Mammary epithelial cell (primary cell): ENCODE measurements at regions not wholly inside any gene's neighbourhood (a gene's known extent, or its start where the extent isn't known, plus 50 kb on each side); places are given as distances from the start of the nearest gene placed in this dataset.

Source experiments
- EZH2 ChIP-seq: IDR thresholded peaks from 2 replicates; pipeline ENCODE4 v1.6.1; 2012; ENCODE audit warnings: low read length, inconsistent platforms, borderline replicate concordance
- TF ChIP-seq, protein P1 (sequence below), 2 donors: IDR thresholded peaks in 1 of 2; conservative IDR thresholded peaks in 1 of 2; 2 replicates each; pipeline ENCODE4 v1.5.1; 2011 to 2012; ENCODE audit warnings: inconsistent platforms in 2 of 2, low read length in 2 of 2, mild to moderate bottlenecking in 2 of 2, control low read depth in 1 of 2, low read depth in 1 of 2; ENCODE audit not compliant: insufficient read depth in 1 of 2; ENCODE audit errors: extremely low read depth in 1 of 2

DNA sequence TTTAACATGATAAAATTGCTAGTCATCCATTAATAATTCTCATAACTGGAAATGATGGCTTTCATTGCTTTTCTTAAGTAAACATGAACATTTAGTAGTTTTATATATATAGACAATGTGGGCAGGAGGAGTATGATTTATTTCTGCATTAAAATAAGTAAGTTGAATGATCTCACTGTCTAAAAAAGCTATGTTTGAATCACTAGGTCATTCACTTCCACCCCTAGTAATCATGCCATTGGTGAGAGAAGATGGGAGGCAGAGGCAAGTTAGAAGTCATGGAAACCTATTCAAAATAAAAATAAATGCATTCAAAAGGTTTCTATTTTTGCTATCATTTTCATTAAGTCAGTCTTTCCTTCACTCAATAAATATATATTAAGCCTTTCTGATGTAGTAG is 226.4 kb downstream of the DUSP10 start:
- TF ChIP-seq, protein P1, sequence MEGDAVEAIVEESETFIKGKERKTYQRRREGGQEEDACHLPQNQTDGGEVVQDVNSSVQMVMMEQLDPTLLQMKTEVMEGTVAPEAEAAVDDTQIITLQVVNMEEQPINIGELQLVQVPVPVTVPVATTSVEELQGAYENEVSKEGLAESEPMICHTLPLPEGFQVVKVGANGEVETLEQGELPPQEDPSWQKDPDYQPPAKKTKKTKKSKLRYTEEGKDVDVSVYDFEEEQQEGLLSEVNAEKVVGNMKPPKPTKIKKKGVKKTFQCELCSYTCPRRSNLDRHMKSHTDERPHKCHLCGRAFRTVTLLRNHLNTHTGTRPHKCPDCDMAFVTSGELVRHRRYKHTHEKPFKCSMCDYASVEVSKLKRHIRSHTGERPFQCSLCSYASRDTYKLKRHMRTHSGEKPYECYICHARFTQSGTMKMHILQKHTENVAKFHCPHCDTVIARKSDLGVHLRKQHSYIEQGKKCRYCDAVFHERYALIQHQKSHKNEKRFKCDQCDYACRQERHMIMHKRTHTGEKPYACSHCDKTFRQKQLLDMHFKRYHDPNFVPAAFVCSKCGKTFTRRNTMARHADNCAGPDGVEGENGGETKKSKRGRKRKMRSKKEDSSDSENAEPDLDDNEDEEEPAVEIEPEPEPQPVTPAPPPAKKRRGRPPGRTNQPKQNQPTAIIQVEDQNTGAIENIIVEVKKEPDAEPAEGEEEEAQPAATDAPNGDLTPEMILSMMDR (conservative IDR thresholded peaks at IDR 0.05 in 1 of 2, IDR thresholded peaks at IDR 0.05 in 1 of 2; ENCODE audit: extremely low read depth in 1 of 2, insufficient read depth in 1 of 2, low read depth in 1 of 2, low read length in 2 of 2), result no peak
- no peak for TF ChIP-seq EZH2
